22Rv1 (cell line): ENCODE measurements at regions not wholly inside any gene's neighbourhood (a gene's known extent, or its start where the extent isn't known, plus 50 kb on each side); places are given as distances from the start of the nearest gene placed in this dataset.
"Not testable (repeated sequence)": the region's sequence is repeated elsewhere in the genome, so short reads cannot be mapped to it uniquely, and the experiment has no call there.

ENCODE experiments used
- ZFX ChIP-seq: fragments of 450-650 bp; IDR thresholded peaks from 2 replicates; pipeline ENCODE4 v1.6.1; 2017; ENCODE audit warnings: antibody characterized with exemption, borderline replicate concordance
- TF ChIP-seq, protein P1 (sequence below): fragments of 450-650 bp; IDR thresholded peaks from 2 replicates; pipeline ENCODE4 v1.5.1; 2017; ENCODE audit warnings: mild to moderate bottlenecking

DNA sequence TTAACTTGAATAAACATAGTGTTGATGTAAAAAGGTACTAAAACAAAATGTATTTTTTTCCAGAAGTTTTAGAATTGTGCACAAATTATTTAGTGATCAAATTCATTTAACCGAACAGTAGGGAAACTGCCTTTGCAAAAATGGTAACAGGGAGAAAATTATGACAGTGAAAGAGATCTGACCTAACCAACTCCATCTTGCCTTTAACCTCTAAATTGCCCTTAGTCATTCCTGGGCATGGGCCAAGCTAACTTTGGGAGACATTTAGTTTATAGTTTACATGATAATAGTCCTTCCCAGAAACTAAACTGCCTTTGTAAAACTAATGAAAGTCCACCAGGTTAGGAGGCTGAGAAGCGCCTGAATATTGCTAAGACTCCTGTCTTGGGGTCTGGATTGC, 361.3 kb upstream of the PCDH15 start:
- TF ChIP-seq, protein P1, sequence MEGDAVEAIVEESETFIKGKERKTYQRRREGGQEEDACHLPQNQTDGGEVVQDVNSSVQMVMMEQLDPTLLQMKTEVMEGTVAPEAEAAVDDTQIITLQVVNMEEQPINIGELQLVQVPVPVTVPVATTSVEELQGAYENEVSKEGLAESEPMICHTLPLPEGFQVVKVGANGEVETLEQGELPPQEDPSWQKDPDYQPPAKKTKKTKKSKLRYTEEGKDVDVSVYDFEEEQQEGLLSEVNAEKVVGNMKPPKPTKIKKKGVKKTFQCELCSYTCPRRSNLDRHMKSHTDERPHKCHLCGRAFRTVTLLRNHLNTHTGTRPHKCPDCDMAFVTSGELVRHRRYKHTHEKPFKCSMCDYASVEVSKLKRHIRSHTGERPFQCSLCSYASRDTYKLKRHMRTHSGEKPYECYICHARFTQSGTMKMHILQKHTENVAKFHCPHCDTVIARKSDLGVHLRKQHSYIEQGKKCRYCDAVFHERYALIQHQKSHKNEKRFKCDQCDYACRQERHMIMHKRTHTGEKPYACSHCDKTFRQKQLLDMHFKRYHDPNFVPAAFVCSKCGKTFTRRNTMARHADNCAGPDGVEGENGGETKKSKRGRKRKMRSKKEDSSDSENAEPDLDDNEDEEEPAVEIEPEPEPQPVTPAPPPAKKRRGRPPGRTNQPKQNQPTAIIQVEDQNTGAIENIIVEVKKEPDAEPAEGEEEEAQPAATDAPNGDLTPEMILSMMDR: not testable (repeated sequence)
- not testable (repeated sequence) for TF ChIP-seq ZFX
